ENCODE measurements at regions not wholly inside any gene's neighbourhood (a gene's known extent, or its start where the extent isn't known, plus 50 kb on each side); places are given as distances from the start of the nearest gene placed in this dataset.

- DNase-seq, result peak; percentile 13
Measured at GRCh38 chr7:11294965-11295364, 321.3 kb downstream of the PHF14 start.

DNA sequence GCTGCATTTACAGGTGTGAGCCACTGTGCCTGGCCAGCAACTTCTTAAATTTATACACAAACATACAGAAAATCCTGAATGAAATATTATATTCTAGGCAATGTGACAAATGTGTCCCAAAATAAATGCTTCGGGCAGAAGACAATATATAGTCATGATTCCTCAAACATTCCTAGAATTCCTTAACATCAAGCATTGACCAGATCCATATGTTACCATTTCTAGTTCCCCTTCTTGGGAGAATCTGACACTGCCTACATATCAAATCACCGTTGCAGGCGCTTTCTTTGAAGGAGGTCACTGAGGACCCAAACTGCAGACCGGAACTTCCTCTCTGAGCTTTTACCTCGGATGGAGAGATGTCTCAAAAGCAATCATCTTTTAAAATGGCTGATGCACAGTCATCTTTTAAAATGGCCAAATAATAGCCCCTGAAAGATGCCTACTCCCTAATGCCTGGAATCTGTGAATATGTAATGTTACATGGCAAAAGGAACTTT lies 323.5 kb downstream of the PHF14 start:
- DNase-seq, result no peak

- DNase-seq, result no peak
Measured at GRCh38 chr7:11297764-11298163, 324.1 kb downstream of the PHF14 start.

DNA sequence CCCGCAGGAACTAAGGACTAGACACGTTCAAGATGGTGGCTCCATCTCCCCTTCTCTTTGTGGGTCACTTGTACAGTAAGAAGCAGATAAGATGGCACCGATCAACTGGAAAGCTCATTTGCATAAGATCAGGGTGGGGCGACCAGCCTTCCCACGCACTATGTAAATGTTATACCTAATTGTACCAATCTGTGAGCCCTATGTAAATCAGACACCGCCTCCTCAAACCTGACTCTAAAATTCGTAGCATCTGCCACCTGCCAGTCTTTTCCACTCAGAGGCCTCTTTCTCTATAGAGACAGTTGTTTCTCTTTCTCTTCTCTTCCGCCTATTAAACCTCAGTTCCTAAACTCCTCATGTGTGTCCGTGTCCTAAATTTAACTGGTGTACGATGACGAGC lies 324.5 kb downstream of the PHF14 start:
- no peak for DNase-seq

DNA sequence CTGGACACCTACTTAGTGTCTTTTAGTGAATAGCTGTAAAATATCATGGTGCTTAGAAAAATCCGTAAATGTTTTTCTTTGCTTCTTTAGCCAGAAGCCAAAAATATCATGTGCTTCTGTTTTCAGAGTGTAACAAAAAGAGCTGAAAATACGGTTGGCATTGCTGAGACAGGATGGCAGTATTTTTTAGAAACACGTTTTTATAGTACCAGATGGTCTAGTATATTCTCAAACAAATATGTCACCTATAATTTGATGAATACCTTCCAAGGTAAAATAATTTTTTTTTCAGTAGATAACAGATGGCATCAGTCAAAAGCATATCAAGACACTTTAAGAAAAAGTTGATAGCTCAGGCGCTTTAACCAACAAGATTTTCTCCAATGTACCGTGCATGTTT lies 326.6 kb downstream of the PHF14 start:
- no peak for DNase-seq

DNA sequence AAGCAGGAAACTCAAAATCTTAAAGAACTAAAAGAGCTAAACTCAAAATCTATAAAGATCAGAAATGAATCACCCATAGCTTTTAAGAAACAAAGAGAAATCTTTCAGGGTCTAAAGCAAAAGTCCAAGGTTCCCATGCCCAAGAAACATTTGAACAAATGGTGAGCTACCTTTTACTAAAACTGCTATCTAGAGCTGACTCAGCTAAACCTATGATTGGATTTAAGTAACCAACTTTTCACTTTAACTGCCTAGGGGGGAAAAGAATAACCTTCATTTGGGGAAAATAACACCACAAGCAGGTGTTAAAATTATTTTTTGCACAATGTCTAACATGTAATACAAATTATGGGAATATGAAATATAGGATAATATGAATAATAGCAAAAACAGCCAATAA lies 328.4 kb downstream of the PHF14 start:
- no peak for DNase-seq

DNA sequence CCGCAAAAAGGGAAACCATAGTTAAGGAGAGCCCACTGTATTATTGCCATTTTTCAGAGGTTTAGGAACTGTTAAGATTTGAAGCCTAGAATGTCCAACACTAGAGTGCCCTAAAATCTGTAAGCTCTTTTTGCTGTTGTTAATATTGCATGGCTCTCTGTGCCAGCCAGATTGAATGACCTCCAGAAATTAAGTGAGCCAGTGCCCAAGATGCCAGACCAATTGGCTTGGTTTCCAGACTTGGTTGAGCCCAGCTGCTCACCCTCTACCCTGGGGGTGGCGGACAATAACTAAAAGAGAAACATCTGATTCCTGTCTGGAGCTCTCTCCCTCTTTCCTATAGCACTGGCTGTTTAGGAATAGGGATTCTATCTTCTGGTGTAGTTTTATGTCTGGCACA lies 340.1 kb downstream of the PHF14 start:
- DNase-seq, result no peak

DNA sequence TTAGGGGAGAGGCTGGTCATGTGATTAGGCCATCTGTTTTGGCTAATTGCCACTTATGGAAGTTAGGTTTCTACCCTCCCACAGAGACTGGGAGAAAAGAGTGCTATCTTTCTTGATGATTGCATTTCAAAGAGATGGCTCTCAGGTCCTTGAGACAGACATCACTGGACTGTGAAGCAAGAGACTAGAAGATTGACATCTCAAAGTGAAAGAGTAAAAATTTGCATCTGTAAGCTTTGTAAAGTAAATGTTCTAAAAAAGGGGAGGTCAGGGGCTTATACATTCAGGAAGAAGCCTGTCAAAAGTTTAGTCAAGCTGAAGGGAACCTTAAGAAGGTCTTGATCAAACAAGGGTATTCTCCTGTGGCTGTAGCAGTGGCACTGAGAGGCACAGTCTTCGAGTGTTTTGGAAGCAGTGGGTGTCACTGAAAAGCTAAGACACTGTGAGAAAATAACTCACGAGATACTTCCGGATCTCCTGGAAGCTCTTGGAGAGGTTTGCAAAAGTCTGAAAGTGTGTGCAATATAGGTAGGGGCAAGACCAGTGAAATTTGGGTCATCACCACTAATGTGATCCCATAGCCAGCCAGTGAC lies 342.1 kb downstream of the PHF14 start:
- no peak for DNase-seq

DNA sequence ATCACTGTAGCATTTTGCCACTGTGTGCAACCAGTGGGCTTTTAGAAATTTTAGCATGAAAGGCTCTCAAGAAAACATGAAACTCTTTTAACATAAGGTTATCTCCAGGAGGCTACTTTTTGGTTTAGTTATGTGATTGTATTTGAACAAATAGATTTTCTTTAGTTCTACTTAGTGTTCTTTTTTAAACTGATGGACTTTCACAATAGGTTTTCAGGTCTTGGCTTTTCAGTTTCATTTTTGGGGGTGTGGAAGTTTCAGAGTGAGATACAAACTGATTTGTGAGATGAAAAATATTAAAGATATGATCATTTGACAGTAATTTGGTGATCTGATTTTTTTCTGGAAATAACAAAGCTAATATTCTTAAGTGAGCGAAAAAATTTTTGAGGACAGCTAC lies 344.1 kb downstream of the PHF14 start:
- DNase-seq, result no peak

DNA sequence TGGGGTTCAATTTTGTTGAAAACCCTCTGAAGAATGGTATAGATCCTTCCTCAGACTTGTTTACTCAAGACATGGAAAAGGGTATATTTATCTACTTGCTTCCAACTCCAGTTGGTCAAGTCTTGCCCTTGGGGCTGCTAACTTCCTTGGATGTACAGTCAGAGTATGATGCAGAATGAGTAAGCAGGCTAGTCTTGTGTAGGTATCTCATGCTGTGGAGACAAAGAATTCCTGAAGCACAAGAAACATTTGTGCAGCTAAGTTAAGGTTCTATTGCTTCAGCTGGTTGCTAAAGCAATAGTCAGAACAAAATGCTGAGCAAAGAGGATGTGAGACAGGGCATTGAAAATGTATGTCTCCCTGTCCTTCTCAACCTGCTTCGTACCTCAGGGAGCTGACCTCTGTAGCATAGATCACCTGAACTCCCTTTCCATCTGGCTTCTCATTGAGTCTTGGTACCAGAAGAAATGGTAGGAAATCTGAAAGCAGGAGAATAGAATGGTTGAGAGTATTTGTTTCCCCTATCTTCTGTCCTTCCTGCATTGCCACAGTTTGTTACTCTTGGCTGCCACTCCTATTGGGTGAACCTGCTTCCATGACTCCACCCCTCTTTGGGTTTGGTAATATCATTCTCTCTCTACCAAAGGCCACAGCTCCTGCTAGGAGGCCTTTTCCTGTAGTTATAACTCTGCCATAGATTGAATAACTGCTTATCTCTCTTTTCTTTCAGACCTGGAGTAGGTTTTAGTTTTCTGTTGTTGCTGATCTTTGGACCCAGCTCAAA lies 346.0 kb downstream of the PHF14 start:
- DNase-seq, result no peak

Data from NCI-H2029 treated with DMSO at 0.1 percent for 48 hours (cell line).